ENCODE measurements at regions not wholly inside any gene's neighbourhood (a gene's known extent, or its start where the extent isn't known, plus 50 kb on each side); places are given as distances from the start of the nearest gene placed in this dataset.

DNA sequence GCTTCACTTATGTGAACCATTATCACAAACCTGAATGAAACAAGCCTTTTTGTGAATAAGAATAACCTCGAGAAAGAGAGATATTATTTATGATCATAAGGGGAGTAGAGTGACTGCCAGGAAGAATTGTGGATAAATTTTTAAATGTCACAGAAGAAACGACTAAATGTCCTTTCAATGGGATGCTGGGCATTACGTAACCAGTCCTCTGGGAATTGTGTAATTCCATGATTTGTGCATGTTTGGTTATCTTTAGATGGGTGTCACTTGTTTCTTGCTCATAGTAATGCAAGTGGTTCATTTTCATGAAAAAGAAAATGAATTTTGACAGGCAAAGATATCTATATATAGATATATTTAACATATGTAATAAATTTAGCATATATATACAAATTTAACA, 379.5 kb upstream of the AGTR1 start:
- no peaks in the 10 kb centered on the region for H4K20me1 ChIP-seq (ENCODE audit: control insufficient read depth, insufficient read depth, low read depth, low read length)
- no peak overlapping the region for H3K27ac ChIP-seq (ENCODE audit: low read depth, low read length)
- H3K4me2 ChIP-seq (ENCODE audit: low read length): no peak overlapping the region
- H3K36me3 ChIP-seq (ENCODE audit: control insufficient read depth, low read length): no peaks in the 10 kb centered on the region
- 0 out of 2 replicates have a peak, but pooled peaks cover 3% of the 10 kb centered on the region for H3F3A ChIP-seq (ENCODE audit: control insufficient read depth, insufficient read depth)
- H3K4me3 ChIP-seq (ENCODE audit: low read length): no peak overlapping the region
- peaks cover 11% of the 10 kb centered on the region for H3K4me1 ChIP-seq (ENCODE audit: control insufficient read depth, low read length)
- TF ChIP-seq, protein P1, sequence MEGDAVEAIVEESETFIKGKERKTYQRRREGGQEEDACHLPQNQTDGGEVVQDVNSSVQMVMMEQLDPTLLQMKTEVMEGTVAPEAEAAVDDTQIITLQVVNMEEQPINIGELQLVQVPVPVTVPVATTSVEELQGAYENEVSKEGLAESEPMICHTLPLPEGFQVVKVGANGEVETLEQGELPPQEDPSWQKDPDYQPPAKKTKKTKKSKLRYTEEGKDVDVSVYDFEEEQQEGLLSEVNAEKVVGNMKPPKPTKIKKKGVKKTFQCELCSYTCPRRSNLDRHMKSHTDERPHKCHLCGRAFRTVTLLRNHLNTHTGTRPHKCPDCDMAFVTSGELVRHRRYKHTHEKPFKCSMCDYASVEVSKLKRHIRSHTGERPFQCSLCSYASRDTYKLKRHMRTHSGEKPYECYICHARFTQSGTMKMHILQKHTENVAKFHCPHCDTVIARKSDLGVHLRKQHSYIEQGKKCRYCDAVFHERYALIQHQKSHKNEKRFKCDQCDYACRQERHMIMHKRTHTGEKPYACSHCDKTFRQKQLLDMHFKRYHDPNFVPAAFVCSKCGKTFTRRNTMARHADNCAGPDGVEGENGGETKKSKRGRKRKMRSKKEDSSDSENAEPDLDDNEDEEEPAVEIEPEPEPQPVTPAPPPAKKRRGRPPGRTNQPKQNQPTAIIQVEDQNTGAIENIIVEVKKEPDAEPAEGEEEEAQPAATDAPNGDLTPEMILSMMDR (IDR thresholded peaks at IDR 0.05; ENCODE audit: low read depth, low read length, poor library complexity, severe bottlenecking): no peak
- no peak for TF ChIP-seq EZH2phosphoT487 (IDR thresholded peaks at IDR 0.05; ENCODE audit: borderline replicate concordance, low read length)
- no peaks in the 10 kb centered on the region for H3K27me3 ChIP-seq (ENCODE audit: control insufficient read depth, low read length)
- H3K79me2 ChIP-seq (ENCODE audit: control insufficient read depth, low read length): no peaks in the 10 kb centered on the region
- no peaks in the 10 kb centered on the region for H3K9me3 ChIP-seq (ENCODE audit: control insufficient read depth, insufficient read depth, low read length)
- H3K9me2 ChIP-seq (replicated peaks; ENCODE audit: control insufficient read depth, low read length): no peaks in the 10 kb centered on the region

DNA sequence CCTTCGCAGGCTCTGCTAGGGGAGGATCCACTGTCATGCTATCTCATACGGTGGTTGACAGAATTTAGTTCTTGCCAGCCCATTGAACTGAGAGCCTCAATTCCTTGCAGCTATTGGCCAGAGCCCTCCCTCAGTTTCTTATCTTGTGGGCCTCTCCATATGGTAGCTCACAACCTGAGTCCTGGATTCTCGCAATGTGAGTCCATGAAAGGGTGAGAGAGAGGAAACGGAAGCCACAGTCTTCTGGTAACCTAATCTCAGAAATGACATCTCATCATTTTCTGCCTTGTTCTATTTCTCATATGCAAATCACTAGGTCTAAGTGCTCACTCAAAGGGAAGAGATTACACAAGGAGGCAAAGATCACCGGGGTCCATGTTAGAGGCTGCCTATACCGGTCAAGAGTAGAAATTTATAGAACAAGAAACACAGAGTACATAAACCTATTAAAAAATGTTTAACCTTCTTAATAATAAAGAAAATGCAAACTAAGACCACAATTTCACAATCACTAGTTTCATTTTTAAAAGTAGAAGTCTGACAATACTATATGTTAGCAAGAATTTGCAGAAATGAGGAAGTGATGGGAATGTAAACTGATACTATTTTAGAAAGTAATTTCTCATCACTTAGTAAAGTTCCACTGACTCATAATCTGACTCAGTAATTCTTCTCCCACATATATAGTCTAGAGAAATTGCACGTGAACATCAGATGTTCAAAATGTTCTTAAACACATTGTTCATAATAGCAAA, 378.4 kb upstream of the AGTR1 start:
- TF ChIP-seq, protein P1 (IDR thresholded peaks at IDR 0.05; ENCODE audit: low read depth, low read length, poor library complexity, severe bottlenecking): no peak
- TF ChIP-seq EZH2phosphoT487 (IDR thresholded peaks at IDR 0.05; ENCODE audit: borderline replicate concordance, low read length): no peak
- no peaks in the 10 kb centered on the region for H3K9me3 ChIP-seq (ENCODE audit: control insufficient read depth, insufficient read depth, low read length)
- H3K4me2 ChIP-seq (ENCODE audit: low read length): peak overlapping the region; percentile 13
- no peaks in the 10 kb centered on the region for H3K36me3 ChIP-seq (ENCODE audit: control insufficient read depth, low read length)
- peaks cover 11% of the 10 kb centered on the region for H3K4me1 ChIP-seq (ENCODE audit: control insufficient read depth, low read length)
- H3K27me3 ChIP-seq (ENCODE audit: control insufficient read depth, low read length): no peaks in the 10 kb centered on the region
- H3K27ac ChIP-seq (ENCODE audit: low read depth, low read length): no peak overlapping the region
- H4K20me1 ChIP-seq (ENCODE audit: control insufficient read depth, insufficient read depth, low read depth, low read length): no peaks in the 10 kb centered on the region
- H3K79me2 ChIP-seq (ENCODE audit: control insufficient read depth, low read length): no peaks in the 10 kb centered on the region
- no peak overlapping the region for H3K4me3 ChIP-seq (ENCODE audit: low read length)
- H3F3A ChIP-seq (ENCODE audit: control insufficient read depth, insufficient read depth): 0 out of 2 replicates have a peak, but pooled peaks cover 3% of the 10 kb centered on the region
- H3K9me2 ChIP-seq (replicated peaks; ENCODE audit: control insufficient read depth, low read length): no peaks in the 10 kb centered on the region

DNA sequence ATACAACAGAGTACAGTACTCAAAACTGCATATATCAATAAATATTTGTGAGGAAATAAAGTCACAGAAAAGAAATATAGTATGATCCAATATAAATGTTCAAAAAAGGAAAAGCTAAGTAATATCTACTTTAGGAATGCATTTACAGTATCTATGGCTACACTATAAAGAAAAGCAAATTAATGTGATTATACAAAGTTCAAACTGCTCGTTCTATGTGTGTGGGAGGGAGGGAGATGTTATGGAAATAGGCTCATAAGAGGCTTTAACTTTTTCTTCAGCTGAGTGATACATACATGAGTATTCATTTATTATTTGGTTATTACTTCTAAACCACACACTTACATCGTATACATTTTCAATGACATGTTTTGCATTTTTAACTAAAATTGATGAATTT, 377.7 kb upstream of the AGTR1 start:
- no peaks in the 10 kb centered on the region for H3K9me3 ChIP-seq (ENCODE audit: control insufficient read depth, insufficient read depth, low read length)
- no peak overlapping the region for H3K27ac ChIP-seq (ENCODE audit: low read depth, low read length)
- H3K4me3 ChIP-seq (ENCODE audit: low read length): no peak overlapping the region
- no peaks in the 10 kb centered on the region for H3K36me3 ChIP-seq (ENCODE audit: control insufficient read depth, low read length)
- TF ChIP-seq, protein P1 (IDR thresholded peaks at IDR 0.05; ENCODE audit: low read depth, low read length, poor library complexity, severe bottlenecking): no peak
- no peak for TF ChIP-seq EZH2phosphoT487 (IDR thresholded peaks at IDR 0.05; ENCODE audit: borderline replicate concordance, low read length)
- H3F3A ChIP-seq (ENCODE audit: control insufficient read depth, insufficient read depth): 0 out of 2 replicates have a peak, but pooled peaks cover 3% of the 10 kb centered on the region
- no peak overlapping the region; the same call in 1 of the 2 replicates for H3K4me2 ChIP-seq (ENCODE audit: low read length)
- H3K79me2 ChIP-seq (ENCODE audit: control insufficient read depth, low read length): no peaks in the 10 kb centered on the region
- no peaks in the 10 kb centered on the region for H3K9me2 ChIP-seq (replicated peaks; ENCODE audit: control insufficient read depth, low read length)
- no peaks in the 10 kb centered on the region for H4K20me1 ChIP-seq (ENCODE audit: control insufficient read depth, insufficient read depth, low read depth, low read length)
- peaks cover 11% of the 10 kb centered on the region for H3K4me1 ChIP-seq (ENCODE audit: control insufficient read depth, low read length)
- H3K27me3 ChIP-seq (ENCODE audit: control insufficient read depth, low read length): no peaks in the 10 kb centered on the region
